ELR (cell line): ENCODE measurements at regions not wholly inside any gene's neighbourhood (a gene's known extent, or its start where the extent isn't known, plus 50 kb on each side); places are given as distances from the start of the nearest gene placed in this dataset.
A peak's percentile ranks its signal among the peaks of the same experiment; 100 is the strongest.
"Not testable (repeated sequence)": the region's sequence is repeated elsewhere in the genome, so short reads cannot be mapped to it uniquely, and the experiment has no call there.

Experiments
- DNase-seq: peaks from one replicate; pipeline ENCODE4 v3.0.0-alpha.2; 2015; ENCODE audit warnings: low read depth

DNA sequence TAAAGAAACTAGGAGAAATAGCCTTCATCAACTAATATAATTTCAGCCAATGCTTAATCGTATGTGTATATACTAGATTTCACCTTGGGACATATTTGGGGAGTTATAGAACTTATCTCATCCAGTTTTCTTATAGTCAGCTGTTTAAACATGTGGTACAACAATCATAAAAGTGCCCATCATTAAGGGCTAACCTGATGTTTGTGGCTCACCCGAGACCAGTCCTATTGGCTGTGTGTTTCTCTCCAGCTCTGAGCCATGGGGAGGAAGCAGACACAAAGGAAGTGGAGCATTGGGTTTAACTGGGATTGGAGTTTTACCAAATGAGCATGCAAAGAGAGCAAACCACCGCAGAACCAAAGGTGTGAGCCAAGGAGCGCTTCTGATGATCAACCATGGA is 114.3 kb upstream of the KLF12 start:
- DNase-seq, result no peak

DNA sequence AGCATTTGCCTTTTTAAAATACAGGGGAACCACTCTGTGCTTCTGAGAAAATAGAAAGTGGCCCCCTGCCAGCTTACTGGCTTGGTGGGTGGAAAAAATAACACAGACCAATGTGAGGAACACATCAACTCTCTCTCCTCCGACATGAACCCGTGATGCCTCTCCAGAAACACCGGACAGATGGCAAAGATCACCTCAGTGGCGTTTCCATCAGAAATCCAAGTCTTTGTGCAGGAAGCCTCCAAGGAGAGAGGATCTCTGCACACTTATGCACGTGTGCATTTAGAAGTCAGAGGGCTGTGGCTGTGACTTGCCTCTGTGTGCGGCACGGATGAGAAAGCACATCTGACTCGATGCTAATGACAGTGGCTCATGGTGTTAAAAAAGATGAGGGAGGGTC is 112.3 kb upstream of the KLF12 start:
- no peak for DNase-seq

DNA sequence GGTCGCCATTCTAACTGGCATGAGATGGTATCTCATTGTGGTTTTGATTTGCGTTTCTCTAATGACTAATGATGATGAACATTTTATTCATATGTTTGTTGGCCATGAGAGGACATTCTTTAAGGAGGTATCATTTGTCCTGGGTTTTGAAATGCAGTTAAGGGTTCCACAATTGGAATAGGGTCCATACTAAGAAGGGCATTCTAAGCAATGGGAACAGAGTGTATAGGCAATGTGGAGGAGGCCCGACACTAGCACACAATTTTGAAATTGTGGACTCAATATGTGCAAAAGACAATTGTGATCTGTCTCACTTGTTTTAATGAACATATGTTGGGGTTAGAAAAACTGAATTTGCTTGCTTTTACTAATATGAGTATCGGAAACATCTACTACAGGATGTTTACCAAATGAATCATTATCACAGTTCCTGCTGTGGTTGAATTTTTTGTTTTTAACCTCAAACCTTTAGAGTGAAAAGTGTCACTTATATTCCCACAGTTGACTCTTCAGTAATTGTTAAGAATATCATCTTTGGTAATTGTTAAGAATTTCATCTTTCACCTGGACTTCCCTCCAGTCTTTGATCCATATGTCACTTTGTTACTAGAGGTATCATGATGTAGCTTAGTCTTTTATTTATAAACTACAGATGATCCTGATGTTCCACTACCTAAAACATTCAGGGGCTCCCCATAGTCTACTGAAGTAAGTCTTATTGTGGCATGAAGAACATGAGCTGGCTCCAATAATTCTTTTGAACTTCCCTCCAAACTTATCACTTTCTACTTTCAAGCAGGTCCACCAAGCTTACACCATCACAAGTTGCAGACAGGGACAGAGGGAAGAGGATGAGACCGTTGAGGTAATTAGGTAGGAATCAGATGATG is 109.7 kb upstream of the KLF12 start:
- DNase-seq, result peak; percentile 95

DNA sequence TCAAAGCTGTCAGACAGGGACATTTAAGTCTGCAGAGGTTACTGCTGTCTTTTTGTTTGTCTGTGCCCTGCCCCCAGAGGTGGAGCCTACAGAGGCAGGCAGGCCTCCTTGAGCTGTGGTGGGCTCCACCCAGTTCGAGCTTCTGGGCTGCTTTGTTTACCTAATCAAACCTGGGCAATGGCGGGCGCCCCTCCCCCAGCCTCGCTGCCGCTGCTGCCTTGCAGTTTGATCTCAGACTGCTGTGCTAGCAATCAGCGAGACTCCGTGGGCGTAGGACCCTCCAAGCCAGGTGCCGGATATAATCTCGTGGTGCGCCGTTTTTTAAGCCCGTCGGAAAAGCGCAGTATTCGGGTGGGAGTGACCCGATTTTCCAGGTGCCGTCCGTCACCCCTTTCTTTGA is 107.1 kb upstream of the KLF12 start:
- not testable (repeated sequence) for DNase-seq

DNA sequence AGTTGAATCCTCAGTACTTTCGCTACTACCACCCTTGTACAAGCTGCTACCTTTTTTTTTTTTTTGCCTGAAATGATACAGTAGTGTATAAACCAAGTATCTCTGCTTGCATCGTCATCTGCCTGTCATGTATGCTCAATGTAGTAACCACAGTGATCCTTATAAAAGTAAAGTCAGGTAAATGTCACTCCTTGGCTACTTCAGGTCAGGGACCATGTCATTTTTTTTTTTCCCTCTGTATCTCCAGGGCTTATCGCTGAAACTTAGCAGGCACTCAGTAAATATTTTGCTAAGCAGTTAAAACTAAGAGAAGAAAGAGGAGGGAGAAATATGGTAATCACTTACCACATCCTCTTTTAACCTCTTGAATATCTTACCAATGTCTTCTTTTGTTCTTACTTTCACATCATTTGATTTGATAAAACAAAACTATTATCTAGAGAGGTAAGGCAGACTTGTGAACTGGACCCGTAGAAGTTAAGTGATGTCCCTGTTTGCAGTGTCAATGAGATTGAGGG is 96.8 kb upstream of the KLF12 start:
- DNase-seq, result no peak

DNA sequence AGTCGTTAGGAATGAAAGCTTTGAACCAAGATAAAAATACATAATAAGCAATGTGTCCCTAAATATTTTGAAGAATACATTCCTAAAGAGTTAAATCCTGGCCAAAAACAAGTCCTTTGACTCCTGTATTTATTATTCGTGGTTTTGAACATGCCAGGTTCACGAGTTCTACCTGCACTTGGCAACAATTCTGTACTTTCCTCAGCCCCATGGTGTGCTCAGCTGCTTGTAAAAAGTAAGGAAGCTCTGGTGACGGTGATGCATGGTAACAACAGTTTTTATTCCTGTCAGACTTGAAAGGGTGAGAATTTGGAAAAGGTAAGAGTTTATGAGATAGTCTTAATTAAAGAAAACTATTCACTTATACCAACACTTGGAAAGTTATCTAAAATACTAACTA is 95.0 kb upstream of the KLF12 start:
- DNase-seq, result no peak

DNA sequence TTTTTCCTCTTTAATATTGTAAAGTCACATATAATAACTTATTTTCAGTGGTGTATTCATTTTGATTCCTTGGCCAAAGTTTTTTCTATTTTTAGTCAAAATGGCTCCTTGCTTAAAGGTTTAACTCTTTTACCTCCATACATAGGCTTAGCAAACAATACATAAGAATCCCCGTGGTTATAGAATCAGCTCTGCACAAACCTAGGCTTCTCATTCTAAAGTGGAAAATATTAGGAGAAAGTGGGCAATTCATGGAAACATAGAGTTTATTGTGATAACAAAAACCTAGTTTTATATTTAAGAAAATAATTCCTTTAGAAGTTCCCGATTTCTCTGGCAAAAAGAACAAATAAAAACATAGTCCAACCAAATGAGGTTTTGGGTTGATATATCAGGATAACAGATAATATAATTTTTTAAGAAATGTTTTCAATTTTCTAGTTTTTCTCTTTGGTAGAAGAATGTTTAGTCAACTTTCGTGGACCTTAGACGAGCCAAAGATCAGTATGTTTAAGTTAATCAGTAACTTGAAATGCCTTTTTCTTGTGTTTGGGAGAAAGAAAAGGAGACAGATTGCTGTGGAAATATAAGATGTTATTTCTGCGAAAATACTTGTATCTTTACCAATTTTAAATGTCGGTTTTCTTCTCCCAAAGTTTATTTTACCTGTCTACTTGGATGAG is 93.4 kb upstream of the KLF12 start:
- no peak for DNase-seq

DNA sequence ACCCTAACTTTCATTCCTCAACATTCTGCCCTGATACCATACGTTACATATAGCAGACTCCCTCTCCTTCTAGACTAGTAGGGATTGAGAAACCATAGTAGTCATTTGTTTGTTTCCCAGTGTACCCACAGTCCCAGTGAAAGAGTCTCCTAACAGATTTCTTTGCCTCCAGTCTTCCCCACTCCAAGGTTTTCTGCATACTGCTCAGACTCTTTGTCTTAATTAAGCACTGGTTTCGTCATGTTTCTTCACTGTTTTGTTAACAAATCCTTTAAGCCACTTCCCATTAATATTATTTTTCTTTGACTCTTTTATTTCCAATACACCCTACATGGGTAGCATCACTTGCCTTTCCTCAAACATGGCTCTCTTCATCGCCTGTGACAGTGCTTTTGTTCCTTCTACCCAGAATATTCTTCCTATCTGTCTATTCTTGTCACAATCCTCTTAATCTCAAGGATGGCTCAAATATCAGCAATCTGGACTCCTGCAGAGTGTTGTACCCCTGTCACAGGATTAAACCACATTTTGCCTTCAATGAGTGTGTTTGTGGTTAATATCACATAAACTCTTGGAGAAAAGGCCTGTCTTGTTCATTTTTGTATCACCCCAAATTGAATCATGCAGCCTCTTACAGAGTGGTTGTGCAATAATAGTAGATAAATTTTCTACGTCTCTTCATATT is 92.7 kb upstream of the KLF12 start:
- peak; percentile 20 for DNase-seq

DNA sequence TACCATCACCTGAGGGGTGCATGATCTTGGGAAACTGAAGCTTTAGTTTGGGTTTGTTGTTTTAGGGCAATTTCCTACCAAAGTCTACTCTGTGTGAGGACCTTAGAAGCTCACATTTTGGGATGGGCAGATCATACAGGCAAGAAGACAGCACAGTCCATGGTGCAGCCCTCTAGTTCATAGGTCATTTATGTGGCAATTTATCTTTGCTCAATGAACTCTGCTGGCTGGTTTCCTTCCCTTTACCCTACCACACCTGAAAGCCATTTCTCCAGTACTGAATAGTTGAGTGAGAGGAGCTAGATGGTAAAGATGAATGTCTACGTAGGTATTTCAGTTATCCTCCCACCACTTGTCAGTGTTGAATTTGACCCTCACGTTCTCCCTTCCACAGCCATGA is 87.5 kb upstream of the KLF12 start:
- no peak for DNase-seq

DNA sequence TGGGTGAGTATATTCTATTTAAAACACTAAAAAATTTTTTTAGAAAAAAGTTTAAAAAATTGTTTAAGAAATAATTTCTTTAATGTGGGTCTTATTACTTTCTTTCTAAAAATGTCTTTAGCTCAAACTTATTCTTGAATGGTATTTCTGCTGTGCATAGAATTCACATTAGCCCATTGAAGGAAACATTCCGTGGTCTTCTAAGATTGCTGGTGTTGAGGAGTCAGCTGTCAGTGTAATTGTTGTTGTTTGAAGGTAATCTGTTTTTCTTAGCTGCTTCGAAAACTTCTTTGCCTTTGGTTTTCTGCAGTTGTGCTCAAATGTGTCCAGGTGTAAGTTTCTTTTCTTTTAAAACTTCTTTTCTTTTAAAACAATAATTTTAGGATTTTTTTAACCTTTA is 85.4 kb upstream of the KLF12 start:
- DNase-seq, result no peak

DNA sequence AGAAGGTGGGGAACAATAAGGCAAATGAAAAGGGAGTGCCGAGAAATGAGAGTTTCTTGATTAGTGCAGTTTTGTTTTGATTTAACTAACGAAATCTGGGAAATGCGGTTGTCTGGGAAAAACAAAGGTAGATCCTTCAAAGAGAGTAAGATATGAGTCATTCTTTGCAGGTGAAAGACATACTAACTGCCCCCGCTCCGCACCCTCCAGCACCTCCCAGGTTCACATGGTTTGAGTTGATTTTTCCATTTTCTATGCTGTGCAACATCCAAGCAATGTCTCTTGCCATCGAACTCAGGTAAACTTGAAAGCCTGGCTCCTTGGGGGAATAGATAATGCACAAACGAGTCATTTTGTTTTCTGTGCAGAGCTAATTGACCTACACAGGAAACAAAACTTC is 84.1 kb upstream of the KLF12 start:
- no peak for DNase-seq

DNA sequence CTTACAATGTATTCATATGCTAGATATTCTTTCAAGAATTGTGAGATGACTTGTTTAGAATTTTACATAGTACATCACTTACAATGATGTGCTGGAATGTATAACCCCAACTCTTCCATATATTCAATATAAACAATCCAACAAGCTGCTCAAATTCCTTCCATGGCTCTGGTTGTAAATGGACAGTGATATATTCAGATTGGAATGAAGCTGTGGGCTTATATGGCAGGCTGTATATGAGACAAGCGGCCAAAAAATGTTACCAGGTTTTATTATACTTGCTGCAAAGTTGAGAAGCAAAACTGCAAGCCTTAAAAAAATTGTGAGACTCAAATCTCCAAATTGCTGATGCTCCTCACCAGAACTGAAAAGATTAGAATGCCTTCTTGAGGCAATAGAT is 83.6 kb upstream of the KLF12 start:
- DNase-seq, result peak; percentile 79

DNA sequence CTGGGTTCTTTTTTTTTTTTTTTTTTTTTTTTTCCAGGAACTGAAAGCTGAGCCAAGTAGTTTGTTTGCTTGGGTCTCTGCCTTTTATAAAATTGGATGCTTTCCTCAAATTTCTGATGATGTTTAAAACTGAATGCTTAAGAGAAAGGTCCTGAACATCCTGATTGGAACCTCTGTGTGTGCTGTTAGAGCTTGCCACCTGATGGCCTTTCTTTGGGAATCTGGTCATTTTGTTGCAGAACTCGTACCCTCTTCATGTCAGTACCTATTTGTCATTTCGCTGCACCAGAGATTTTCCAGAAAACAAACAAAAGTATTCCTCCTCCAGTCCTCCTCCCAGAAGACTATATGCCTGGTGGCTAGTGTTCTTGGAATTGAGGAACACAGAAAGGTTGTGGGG is 81.2 kb upstream of the KLF12 start:
- no peak for DNase-seq

DNA sequence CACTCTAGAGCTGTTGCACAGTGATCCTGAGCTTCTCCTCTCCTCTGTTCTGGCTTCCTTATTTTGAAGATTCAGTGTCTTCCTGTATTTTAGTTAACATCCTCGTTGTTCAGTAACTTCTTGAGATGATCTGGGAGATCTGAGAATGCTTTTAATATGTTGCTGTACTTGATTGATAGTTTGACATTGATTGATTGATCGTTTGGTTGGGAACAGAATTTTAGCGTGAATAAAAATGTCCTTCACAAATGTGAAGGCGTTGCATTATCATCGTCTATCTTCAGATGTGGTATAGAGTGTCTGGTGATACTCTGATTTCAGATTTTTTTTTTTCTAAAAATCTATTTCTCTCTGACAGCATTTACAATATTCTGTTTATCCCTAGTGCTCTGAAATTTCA is 80.1 kb upstream of the KLF12 start:
- DNase-seq, result no peak

DNA sequence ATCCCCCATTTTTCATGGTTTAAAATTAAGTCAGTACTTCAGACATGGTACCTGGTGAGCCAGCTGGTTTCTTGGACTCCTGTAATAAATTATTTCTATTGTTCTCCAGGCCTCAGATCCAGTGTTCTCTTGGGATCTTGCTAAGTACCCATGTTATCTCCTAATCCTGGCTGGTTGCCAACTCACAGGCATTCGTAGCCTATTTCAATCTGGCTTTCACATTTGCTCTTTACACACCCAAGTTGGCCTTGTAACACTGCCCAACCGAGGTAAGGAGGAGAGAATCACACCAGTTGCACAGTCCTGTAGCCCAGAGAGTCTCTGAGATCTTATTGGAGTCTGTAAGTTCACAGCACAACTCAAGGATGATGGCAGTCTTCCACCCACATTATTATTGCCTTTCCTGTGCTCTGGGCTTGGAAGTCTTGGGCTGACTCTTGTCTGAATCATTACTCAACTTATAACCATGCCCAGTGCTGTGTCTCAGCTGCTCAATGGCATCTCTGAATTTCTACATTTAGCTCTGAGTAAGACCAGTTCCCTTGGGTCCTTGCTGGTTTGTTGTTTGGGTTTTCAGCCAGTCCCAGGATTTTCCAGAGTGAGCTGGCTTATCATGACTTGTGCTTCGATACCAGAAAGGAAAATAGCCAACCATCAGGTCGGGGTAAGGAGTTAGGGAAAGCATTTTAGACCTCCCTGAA is 76.6 kb upstream of the KLF12 start:
- peak; percentile 97 for DNase-seq

DNA sequence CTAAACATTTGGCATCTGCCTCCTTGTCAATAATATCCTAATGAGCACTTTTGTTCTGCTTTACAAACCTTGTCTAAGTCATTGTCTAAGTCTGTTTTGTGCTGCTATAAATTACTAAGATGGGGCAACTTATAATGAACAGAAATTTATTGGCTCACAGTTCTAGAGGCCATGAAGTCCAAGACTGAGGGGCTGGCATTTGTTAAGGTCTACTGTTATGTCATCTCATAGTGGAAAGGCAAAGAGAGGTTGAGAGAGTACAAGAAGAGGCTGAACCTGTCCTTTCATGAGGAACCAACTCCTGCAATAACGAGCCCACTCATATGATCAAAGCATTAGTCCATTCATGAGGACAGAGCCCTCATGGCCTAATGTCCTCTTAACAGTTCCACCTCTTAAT is 72.7 kb upstream of the KLF12 start:
- no peak for DNase-seq

DNA sequence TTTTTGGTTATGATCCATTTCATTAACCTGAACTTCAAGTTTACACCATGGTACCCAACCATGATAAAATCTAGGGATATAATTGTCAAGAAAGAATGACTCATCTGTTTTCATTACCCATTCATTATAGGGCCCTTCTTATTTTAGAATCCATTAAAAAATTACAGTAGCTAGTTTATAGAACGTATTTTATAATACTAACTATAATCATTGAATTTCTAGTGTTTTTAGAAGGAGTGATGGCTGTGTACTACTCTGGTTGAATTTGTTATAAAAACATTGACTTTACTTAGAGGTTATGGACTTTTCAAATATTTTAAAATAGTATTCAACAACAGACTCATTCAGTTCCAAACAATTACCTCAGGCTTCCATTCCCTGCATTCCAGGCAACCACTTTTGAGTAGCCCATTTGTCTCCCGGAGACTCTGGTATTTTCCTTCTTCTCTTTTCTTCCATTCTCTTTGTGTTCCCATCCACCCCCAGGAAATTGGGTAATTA is 71.9 kb upstream of the KLF12 start:
- DNase-seq, result peak; percentile 70

DNA sequence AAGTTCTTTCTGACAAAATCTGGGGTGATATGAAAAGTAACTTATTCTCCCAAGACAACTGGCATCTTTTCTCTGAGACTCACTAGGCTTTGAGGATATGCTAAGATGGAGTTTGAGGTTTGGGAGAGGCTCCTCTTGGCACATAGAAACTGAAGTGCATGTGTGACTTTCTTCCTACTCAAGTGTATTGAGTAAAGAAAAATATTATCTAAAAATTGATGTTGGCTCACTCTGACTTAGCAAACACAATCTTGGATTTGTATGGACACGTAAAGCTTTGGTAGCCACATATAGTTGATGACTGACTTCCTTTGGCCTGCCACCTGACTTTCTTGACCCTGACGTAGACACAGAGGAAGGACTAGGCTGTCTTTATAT is 71.1 kb upstream of the KLF12 start:
- DNase-seq, result peak; percentile 55

DNA sequence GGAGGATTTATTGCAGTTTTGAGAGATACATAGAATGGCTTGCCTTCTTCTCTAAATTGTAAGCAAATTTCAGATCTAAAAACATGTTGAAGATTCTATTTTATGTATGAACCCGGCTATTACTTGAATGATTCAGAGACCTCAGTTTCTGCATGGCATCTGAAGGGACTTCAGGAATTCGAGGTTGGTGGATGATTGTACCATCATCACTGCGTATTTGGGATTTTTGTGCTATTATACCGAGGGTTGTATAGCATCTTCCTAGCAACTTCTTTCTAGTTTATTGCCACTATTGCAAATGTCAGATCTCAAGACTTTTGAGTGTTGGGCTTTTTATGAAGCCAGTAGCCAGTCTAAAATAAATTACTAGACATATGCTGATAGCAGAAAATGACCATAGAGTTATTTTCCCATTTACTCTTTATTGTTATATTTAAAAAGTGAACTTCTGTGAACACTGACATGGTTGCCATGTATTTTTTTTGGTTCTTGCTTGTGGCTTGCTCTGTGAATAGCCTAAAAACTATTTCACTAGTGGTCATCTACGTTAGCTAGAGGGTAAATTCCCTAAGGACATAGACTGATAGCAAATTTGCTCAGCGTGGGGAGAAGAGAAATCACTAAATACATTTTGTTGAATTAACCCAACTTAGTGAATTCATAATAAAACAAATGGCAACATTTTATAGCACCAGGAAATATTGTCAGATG is 70.6 kb upstream of the KLF12 start:
- peak; percentile 94 for DNase-seq

DNA sequence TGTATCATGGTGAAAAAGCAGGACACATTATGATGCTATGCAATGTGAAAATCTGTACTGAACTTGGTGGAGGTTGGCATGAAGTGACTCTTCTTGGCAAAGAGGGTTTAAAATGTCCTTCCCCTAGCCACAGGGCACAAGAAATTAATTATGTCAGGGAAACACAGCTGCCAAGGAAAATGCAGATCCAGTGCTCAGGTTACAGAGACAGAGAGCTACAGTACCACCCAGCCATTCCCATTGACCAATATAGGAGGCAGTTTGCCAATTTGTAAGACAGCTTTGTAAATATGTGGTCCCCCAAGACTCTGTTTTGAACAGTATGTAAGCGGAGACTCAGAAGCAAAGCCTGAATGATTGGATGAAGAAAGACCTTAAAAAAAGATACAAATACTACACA is 69.4 kb upstream of the KLF12 start:
- DNase-seq, result no peak

DNA sequence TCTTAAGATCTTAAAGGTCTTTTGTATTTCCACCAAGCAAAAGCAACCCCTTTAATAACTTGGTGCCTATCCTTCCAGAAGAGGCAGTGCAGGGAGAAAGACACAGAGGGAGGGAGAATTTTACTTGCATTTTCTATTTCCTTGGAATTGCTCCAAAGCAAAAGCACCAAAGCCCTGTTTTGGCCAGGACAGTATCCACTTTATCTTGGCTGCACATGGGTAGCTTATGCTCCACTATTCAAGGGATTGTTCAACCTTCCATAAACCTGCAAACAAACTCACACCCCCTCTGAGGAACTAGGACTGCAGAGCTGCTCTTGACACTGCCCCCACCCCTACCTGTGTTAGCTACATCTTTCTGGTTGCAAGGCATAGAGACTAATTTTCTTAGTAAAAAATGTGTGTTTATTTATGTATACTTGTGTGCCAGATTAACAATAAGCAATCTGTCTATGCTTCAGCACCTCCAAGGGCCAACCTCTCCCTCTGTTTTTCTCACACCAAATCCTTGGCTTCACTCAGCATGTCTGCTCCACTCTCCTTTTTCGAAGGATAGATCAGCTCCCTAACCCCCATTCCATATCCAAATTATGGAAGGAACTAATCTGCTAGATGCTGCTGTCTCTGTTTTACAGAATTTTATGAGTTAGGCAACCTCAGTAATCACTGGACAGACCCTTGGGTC is 68.1 kb upstream of the KLF12 start:
- DNase-seq, result no peak
